CD4-positive, alpha-beta memory T cell (primary cell): ENCODE measurements at regions not wholly inside any gene's neighbourhood (a gene's known extent, or its start where the extent isn't known, plus 50 kb on each side); places are given as distances from the start of the nearest gene placed in this dataset.

Experiments used
- CTCF ChIA-PET: fragments of 350-600 bp; sonication (Branson Sonifier 250); formaldehyde crosslinking; loops from one replicate; lab custom pipeline; 2021; ENCODE audit warnings: inconsistent platforms; ENCODE audit not compliant: partially characterized antibody; lab: Charles Lee
- POLR2A ChIA-PET: fragments of 350-600 bp; sonication (Branson Sonifier 250); formaldehyde crosslinking; loops from one replicate; lab custom pipeline; 2021; ENCODE audit not compliant: partially characterized antibody; lab: Charles Lee
- DNase-seq, 5 donors: peaks; one replicate each; pipeline versions ENCODE4 v3.0.0 to v3.0.0-alpha.2; 2020 to 2022; ENCODE audit warnings: mixed read lengths in 1 of 5
- H3K27ac ChIP-seq: one replicate; pipeline ENCODE4 v1.7.0; 2013; ENCODE audit warnings: low read depth, low read length
- H3K27me3 ChIP-seq: 2 replicates; pipeline ENCODE4 v1.7.0; 2013; ENCODE audit warnings: mild to moderate bottlenecking, low read length, moderate library complexity; ENCODE audit not compliant: insufficient read depth
- H3K36me3 ChIP-seq: 2 replicates; pipeline ENCODE4 v1.7.0; 2013; ENCODE audit warnings: mild to moderate bottlenecking, low read length, moderate library complexity; ENCODE audit not compliant: insufficient read depth
- H3K4me1 ChIP-seq: 2 replicates; pipeline ENCODE4 v1.7.0; 2013; ENCODE audit warnings: mild to moderate bottlenecking, low read length, moderate library complexity; ENCODE audit not compliant: insufficient read depth
- H3K4me3 ChIP-seq, 2 donors: one replicate each; pipeline ENCODE4 v1.7.0; 2013; ENCODE audit warnings: low read length in 2 of 2, mild to moderate bottlenecking in 1 of 2
- H3K9me3 ChIP-seq, 2 donors: one replicate each; pipeline ENCODE4 v1.7.0; 2013; ENCODE audit warnings: low read length in 2 of 2, control low read depth in 1 of 2; ENCODE audit not compliant: control insufficient read depth in 1 of 2
- H3K27ac Mint-ChIP-seq, 7 donors: one replicate each; pipeline ENCODE4 v1.8.0; 2020 to 2021; ENCODE audit warnings: mixed read lengths in 7 of 7, mild to moderate bottlenecking in 6 of 7, inconsistent platforms in 3 of 7, moderate library complexity in 3 of 7
- H3K27me3 Mint-ChIP-seq, 2 donors: one replicate each; pipeline ENCODE4 v1.8.0; 2020 to 2021; ENCODE audit warnings: mixed read lengths in 2 of 2
- H3K36me3 Mint-ChIP-seq, 2 donors: one replicate each; pipeline ENCODE4 v1.8.0; 2020 to 2021; ENCODE audit warnings: mixed read lengths in 2 of 2, inconsistent platforms in 1 of 2, mild to moderate bottlenecking in 1 of 2
- H3K4me1 Mint-ChIP-seq, 4 donors: one replicate each; pipeline ENCODE4 v1.8.0; 2020 to 2021; ENCODE audit warnings: mixed read lengths in 4 of 4, mild to moderate bottlenecking in 1 of 4
- H3K4me3 Mint-ChIP-seq, 8 donors: one replicate each; pipeline ENCODE4 v1.8.0; 2020 to 2021; ENCODE audit warnings: mixed read lengths in 8 of 8, mild to moderate bottlenecking in 7 of 8, moderate library complexity in 6 of 8, inconsistent platforms in 3 of 8
- H3K9me3 Mint-ChIP-seq, 8 donors: one replicate each; pipeline ENCODE4 v1.8.0; 2020 to 2021; ENCODE audit warnings: mixed read lengths in 8 of 8, mild to moderate bottlenecking in 5 of 8, inconsistent platforms in 3 of 8, moderate library complexity in 1 of 8
- intact Hi-C: fragments of 100-400 bp; cut with micrococcal nuclease; formaldehyde crosslinking; loops from one replicate; pipeline ENCODE4 v1.15.1; 2023

DNA sequence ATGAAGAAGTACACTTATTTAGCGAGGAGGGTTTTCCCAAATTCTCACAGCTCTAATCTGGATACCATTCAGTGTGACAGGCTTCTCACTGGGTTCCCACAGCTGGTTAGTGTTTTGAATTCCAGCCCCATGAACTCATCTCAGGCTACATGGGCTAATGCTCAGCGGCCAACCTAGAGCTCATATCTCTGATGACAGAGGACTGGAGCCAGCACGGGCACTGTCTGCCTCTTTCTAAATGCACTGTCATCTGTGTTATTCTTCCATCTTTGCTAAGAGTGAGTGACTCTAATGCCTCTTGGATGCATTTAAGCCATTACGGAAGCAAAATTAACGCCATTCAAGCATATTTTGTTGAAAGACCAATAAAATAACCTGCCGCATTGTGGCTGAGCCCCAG lies 308.9 kb upstream of the JAG1 start:
- H3K4me3 ChIP-seq: no peak overlapping the region
- no peaks in the 10 kb centered on the region for H3K27me3 Mint-ChIP-seq

DNA sequence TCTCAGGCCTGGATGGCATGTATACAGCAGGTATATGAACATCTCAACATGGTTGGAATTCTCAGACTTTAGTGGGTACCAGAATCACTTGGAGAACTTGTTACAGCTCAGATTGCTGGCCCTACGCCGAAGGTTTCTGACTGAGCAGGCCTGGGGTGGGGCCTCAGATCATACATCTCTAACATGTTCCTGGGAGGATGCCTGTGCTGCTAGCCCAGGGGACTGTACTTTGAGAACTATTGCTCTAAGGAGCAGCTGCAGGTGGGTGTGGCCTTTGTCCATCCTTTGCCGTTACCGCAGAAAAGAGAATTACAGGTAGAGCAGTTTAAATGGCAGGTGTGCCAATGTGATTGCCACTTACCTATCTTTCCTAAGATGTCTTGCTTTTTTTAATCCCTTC lies 310.5 kb upstream of the JAG1 start:
- no peak overlapping the region for H3K27ac Mint-ChIP-seq
- H3K27me3 Mint-ChIP-seq: no peaks in the 10 kb centered on the region
- no peak overlapping the region for H3K4me3 ChIP-seq
- H3K27me3 ChIP-seq: no peaks in the 10 kb centered on the region
- H3K36me3 Mint-ChIP-seq: no peaks in the 10 kb centered on the region
- DNase-seq: no peak
- ChIA-PET POLR2A (no interaction called here), CTCF (no interaction called here)
- intact Hi-C loops: no loop called here
- H3K9me3 ChIP-seq: no peaks in the 10 kb centered on the region
- peaks cover 0 to 4% (median 0%) of the 10 kb centered on the region in 8 donors for H3K9me3 Mint-ChIP-seq
- H3K36me3 ChIP-seq: no peaks in the 10 kb centered on the region
- no peak overlapping the region for H3K27ac ChIP-seq
- no peak overlapping the region for H3K4me3 Mint-ChIP-seq
- H3K4me1 Mint-ChIP-seq: no peaks in the 10 kb centered on the region
- no peaks in the 10 kb centered on the region for H3K4me1 ChIP-seq

More for the DNA sequence above, 308.9 kb upstream of the JAG1 start:
- CTCF ChIA-PET: no interaction called here
- POLR2A ChIA-PET: no interaction called here
- H3K27ac Mint-ChIP-seq: no peak overlapping the region
- no peaks in the 10 kb centered on the region for H3K36me3 Mint-ChIP-seq
- H3K36me3 ChIP-seq: no peaks in the 10 kb centered on the region
- DNase-seq: no peak
- no peaks in the 10 kb centered on the region for H3K27me3 ChIP-seq
- H3K9me3 Mint-ChIP-seq: peaks cover 0 to 4% (median 0%) of the 10 kb centered on the region in 8 donors
- H3K27ac ChIP-seq: no peak overlapping the region
- no peaks in the 10 kb centered on the region for H3K4me1 Mint-ChIP-seq
- H3K4me3 Mint-ChIP-seq: no peak overlapping the region
- no peaks in the 10 kb centered on the region for H3K4me1 ChIP-seq
- intact Hi-C loops: no loop called here
- H3K9me3 ChIP-seq: no peaks in the 10 kb centered on the region

DNA sequence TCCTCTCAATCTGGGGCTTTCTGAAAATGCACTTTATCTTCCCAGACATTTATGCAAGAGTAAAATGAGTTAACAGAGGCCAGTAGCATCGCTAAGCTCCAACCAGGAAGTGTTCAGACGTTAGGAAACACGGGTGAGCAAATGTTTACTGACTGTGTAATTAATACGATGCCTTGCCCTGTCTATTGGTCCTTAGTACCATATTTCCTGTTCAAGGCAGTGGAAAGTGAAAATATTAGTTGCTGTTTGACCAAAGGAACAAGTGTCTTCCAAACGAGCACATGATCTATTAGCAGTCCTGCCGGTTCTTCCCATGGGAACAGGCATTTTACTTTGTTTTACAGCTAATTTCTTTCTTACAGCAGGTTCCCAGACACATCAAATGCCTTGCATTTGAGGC lies 311.1 kb upstream of the JAG1 start:
- no peaks in the 10 kb centered on the region for H3K4me1 Mint-ChIP-seq
- intact Hi-C loops: no loop called here
- Histone ChIP-seq H3K27me3 (no peaks in the 10 kb centered on the region), H3K9me3 (no peaks in the 10 kb centered on the region), H3K4me1 (no peaks in the 10 kb centered on the region), H3K4me3 (no peak overlapping the region), H3K27ac (no peak overlapping the region), H3K36me3 (no peaks in the 10 kb centered on the region)
- H3K27me3 Mint-ChIP-seq: no peaks in the 10 kb centered on the region
- H3K9me3 Mint-ChIP-seq: peaks cover 0 to 5% (median 0%) of the 10 kb centered on the region in 8 donors
- no peak overlapping the region for H3K4me3 Mint-ChIP-seq
- H3K36me3 Mint-ChIP-seq: no peaks in the 10 kb centered on the region
- no peak overlapping the region for H3K27ac Mint-ChIP-seq
- CTCF ChIA-PET: no interaction called here
- POLR2A ChIA-PET: no interaction called here
- DNase-seq: no peak

DNA sequence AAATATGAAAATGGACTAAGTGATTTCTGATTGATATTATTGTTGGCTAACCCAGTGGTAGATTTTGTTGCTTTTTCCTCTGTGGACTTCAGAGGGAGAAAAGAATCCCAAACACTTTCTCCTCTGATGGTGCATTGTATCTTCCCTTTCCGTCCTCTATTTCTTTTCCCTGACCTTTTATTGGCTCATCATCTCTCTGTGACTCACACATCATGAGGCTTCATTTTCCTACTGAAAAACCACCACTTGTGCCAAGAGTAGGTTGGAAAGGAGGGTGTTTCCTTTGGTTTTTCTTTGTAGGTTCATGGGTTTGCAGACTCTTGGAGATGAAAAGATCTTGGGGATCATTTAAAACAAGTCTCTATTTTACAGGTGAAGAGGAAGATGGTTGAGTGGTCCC lies 311.7 kb upstream of the JAG1 start:
- Mint-ChIP-seq H3K4me1 (no peaks in the 10 kb centered on the region), H3K4me3 (no peak overlapping the region), H3K9me3 (peaks cover 0 to 5% (median 0%) of the 10 kb centered on the region in 8 donors), H3K27me3 (no peaks in the 10 kb centered on the region), H3K27ac (no peak overlapping the region), H3K36me3 (no peaks in the 10 kb centered on the region)
- Histone ChIP-seq H3K9me3 (no peaks in the 10 kb centered on the region), H3K27me3 (no peaks in the 10 kb centered on the region), H3K36me3 (no peaks in the 10 kb centered on the region), H3K4me1 (no peaks in the 10 kb centered on the region), H3K4me3 (no peak overlapping the region), H3K27ac (no peak overlapping the region)
- no peak for DNase-seq
- ChIA-PET CTCF (no interaction called here), POLR2A (no interaction called here)
- intact Hi-C loops: no loop called here

DNA sequence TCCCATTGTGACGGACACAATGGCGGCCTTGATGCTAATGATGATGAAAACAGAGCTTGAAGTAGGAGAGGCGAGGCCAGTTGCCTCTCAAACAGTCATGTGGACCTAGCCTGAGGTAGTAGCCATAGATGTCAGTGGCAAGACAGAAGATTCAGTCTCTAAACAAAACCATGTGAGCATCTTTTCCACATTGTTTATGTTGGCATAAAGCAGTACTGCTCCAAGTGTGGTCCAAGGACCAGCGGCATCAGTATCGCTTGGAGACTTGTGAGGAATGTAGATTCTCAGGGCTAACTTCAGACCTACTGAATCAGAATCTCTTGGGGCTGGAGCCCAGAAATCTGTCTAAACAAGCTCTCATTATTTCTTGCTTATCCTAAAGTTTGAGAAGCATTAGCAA lies 312.8 kb upstream of the JAG1 start:
- Mint-ChIP-seq H3K36me3 (no peaks in the 10 kb centered on the region), H3K27me3 (no peaks in the 10 kb centered on the region), H3K4me3 (no peak overlapping the region), H3K4me1 (no peaks in the 10 kb centered on the region), H3K27ac (no peak overlapping the region), H3K9me3 (peaks cover 0 to 7% (median 2%) of the 10 kb centered on the region in 8 donors)
- H3K27ac ChIP-seq: no peak overlapping the region
- no peaks in the 10 kb centered on the region for H3K9me3 ChIP-seq
- intact Hi-C loops: no loop called here
- ChIA-PET POLR2A (no interaction called here), CTCF (no interaction called here)
- H3K27me3 ChIP-seq: no peaks in the 10 kb centered on the region
- no peaks in the 10 kb centered on the region for H3K4me1 ChIP-seq
- DNase-seq: no peak
- H3K36me3 ChIP-seq: no peaks in the 10 kb centered on the region
- no peak overlapping the region for H3K4me3 ChIP-seq

DNA sequence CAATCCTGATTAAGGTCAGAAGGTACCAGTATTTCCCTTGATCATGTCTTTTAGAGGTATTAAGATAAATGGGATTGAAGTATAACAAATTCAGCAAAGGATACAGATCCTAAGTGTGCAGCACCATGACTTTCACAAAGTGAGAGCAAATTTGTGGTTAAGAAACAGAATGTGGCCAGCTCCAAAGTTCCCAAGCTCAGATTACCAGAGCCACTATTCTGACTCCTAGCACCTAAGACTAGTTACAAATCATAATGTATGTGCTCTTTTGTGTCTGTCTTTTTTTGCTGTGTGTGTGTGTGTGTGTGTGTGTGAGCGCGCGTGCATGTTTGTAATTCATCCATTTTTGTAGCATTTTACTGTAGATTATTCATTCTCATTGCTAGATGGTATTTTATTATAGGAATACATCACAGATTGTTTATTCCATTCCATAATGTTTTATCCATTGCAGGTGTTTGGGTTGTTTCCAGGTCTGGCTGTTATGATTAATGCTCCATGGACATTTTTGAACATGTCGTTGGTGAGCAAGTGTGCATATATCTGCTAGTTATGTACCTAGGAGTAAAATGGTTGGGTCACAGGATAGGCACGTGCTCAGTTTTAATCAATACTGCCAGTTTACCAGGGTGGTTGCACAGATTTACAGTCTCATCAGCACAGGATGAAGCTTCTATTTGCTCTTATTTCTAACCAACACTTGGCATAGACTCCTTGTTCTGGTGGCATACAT lies 314.0 kb upstream of the JAG1 start:
- Histone ChIP-seq H3K4me1 (no peaks in the 10 kb centered on the region), H3K27ac (no peak overlapping the region), H3K36me3 (no peaks in the 10 kb centered on the region), H3K27me3 (no peaks in the 10 kb centered on the region), H3K9me3 (no peaks in the 10 kb centered on the region), H3K4me3 (no peak overlapping the region)
- H3K4me1 Mint-ChIP-seq: no peaks in the 10 kb centered on the region
- POLR2A ChIA-PET: no interaction called here
- no peak for DNase-seq
- no peak overlapping the region for H3K27ac Mint-ChIP-seq
- no peak overlapping the region for H3K4me3 Mint-ChIP-seq
- no peaks in the 10 kb centered on the region for H3K36me3 Mint-ChIP-seq
- H3K9me3 Mint-ChIP-seq: peaks cover 0 to 7% (median 4%) of the 10 kb centered on the region in 8 donors
- intact Hi-C loops: no loop called here
- H3K27me3 Mint-ChIP-seq: no peaks in the 10 kb centered on the region
- CTCF ChIA-PET: no interaction called here

DNA sequence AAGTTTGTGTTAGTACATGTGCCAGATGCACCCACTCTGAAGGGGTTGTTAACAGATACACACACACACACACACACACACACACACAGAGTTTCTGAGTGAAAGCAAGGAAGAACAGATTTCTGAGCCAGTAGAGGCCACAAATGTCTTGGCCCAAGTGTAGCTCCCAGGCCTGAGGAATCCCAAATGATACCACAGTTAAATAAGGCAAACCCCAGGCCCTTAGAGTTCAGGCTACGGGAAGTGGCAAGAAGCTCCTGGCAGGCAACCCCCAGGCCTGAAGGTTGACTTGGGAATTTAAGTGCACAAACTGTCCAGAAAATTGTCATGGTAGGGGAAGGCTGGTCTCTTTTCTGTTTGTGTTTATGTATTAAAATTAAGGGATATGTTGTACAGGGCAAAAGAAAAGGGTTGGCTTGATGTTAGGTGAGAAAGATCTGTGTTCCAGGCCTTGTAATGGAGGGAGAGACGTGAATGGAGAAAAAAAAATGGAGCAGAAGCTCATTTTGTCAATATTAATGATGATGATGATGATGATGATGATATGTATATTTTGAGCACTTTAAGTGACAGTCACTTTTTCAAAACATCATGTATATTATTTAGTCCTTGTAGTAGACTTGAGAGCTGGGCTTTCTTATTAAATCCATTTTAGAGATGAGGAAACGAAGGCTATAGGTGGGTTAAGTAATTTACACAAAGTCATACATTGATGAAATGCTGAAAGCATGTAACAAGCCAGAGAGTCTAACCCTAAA lies 317.0 kb upstream of the JAG1 start:
- Mint-ChIP-seq H3K27ac (no peak overlapping the region), H3K4me3 (no peak overlapping the region), H3K9me3 (peaks cover 0 to 10% (median 4%) of the 10 kb centered on the region in 8 donors)

More for the DNA sequence above, 317.0 kb upstream of the JAG1 start:
- no peaks in the 10 kb centered on the region for H3K4me1 ChIP-seq
- H3K9me3 ChIP-seq: no peaks in the 10 kb centered on the region
- H3K4me1 Mint-ChIP-seq: no peaks in the 10 kb centered on the region
- H3K36me3 Mint-ChIP-seq: no peaks in the 10 kb centered on the region
- H3K27ac ChIP-seq: no peak overlapping the region
- H3K27me3 Mint-ChIP-seq: peaks cover 0 to 1% of the 10 kb centered on the region in 2 donors
- H3K27me3 ChIP-seq: no peaks in the 10 kb centered on the region
- ChIA-PET POLR2A (no interaction called here), CTCF (no interaction called here)
- no peak for DNase-seq
- intact Hi-C loops: no loop called here
- H3K36me3 ChIP-seq: no peaks in the 10 kb centered on the region
- H3K4me3 ChIP-seq: no peak overlapping the region
